ENCODE measurements at regions not wholly inside any gene's neighbourhood (a gene's known extent, or its start where the extent isn't known, plus 50 kb on each side); places are given as distances from the start of the nearest gene placed in this dataset.

- no peaks in the 10 kb centered on the region for H3K36me3 ChIP-seq (ENCODE audit: control insufficient read depth in 3 of 3, insufficient read depth in 3 of 3, low read length in 3 of 3)
- H3K27ac ChIP-seq (ENCODE audit: low read depth, low read length): no peak overlapping the region
- no peak overlapping the region for H3K9ac ChIP-seq (ENCODE audit: low read depth in 1 of 3, low read length in 3 of 3)
- no peak overlapping the region for H3K4me3 ChIP-seq (ENCODE audit: low read length in 3 of 3)
- H3K27me3 ChIP-seq (ENCODE audit: control insufficient read depth in 3 of 3, insufficient read depth in 3 of 3, low read length in 3 of 3): no peaks in the 10 kb centered on the region
- no peaks in the 10 kb centered on the region for H3K9me3 ChIP-seq (ENCODE audit: control insufficient read depth in 3 of 3, low read length in 3 of 3)
- H3K4me1 ChIP-seq (ENCODE audit: control insufficient read depth in 3 of 3, insufficient read depth in 3 of 3, low read length in 3 of 3): no peaks in the 10 kb centered on the region
Measured at GRCh38 chr5:7955476-7955875, 86.5 kb downstream of the MTRR start.

- Histone ChIP-seq H3K9me3 (ENCODE audit: control insufficient read depth in 3 of 3, low read length in 3 of 3) (no peaks in the 10 kb centered on the region), H3K27me3 (ENCODE audit: control insufficient read depth in 3 of 3, insufficient read depth in 3 of 3, low read length in 3 of 3) (no peaks in the 10 kb centered on the region), H3K9ac (ENCODE audit: low read depth in 1 of 3, low read length in 3 of 3) (no peak overlapping the region), H3K4me1 (ENCODE audit: control insufficient read depth in 3 of 3, insufficient read depth in 3 of 3, low read length in 3 of 3) (no peaks in the 10 kb centered on the region), H3K27ac (ENCODE audit: low read depth, low read length) (no peak overlapping the region), H3K4me3 (ENCODE audit: low read length in 3 of 3) (no peak overlapping the region), H3K36me3 (ENCODE audit: control insufficient read depth in 3 of 3, insufficient read depth in 3 of 3, low read length in 3 of 3) (no peaks in the 10 kb centered on the region)
Measured at GRCh38 chr5:7957329-7957728, 88.4 kb downstream of the MTRR start.

GRCh38 chr5:7960142-7960541 lies 91.2 kb downstream of the MTRR start:
- Histone ChIP-seq H3K9ac (ENCODE audit: low read depth in 1 of 3, low read length in 3 of 3) (no peak overlapping the region), H3K4me3 (ENCODE audit: low read length in 3 of 3) (no peak overlapping the region), H3K36me3 (ENCODE audit: control insufficient read depth in 3 of 3, insufficient read depth in 3 of 3, low read length in 3 of 3) (no peaks in the 10 kb centered on the region), H3K9me3 (ENCODE audit: control insufficient read depth in 3 of 3, low read length in 3 of 3) (no peaks in the 10 kb centered on the region), H3K27me3 (ENCODE audit: control insufficient read depth in 3 of 3, insufficient read depth in 3 of 3, low read length in 3 of 3) (no peaks in the 10 kb centered on the region), H3K4me1 (ENCODE audit: control insufficient read depth in 3 of 3, insufficient read depth in 3 of 3, low read length in 3 of 3) (no peaks in the 10 kb centered on the region), H3K27ac (ENCODE audit: low read depth, low read length) (no peak overlapping the region)

GRCh38 chr5:7961540-7961939 lies 92.6 kb downstream of the MTRR start:
- Histone ChIP-seq H3K36me3 (ENCODE audit: control insufficient read depth in 3 of 3, insufficient read depth in 3 of 3, low read length in 3 of 3) (no peaks in the 10 kb centered on the region), H3K9me3 (ENCODE audit: control insufficient read depth in 3 of 3, low read length in 3 of 3) (no peaks in the 10 kb centered on the region), H3K9ac (ENCODE audit: low read depth in 1 of 3, low read length in 3 of 3) (no peak overlapping the region), H3K4me3 (ENCODE audit: low read length in 3 of 3) (no peak overlapping the region), H3K27ac (ENCODE audit: low read depth, low read length) (no peak overlapping the region), H3K27me3 (ENCODE audit: control insufficient read depth in 3 of 3, insufficient read depth in 3 of 3, low read length in 3 of 3) (no peaks in the 10 kb centered on the region), H3K4me1 (ENCODE audit: control insufficient read depth in 3 of 3, insufficient read depth in 3 of 3, low read length in 3 of 3) (no peaks in the 10 kb centered on the region)

GRCh38 chr5:7970816-7971215 lies 101.9 kb downstream of the MTRR start:
- Histone ChIP-seq H3K9ac (ENCODE audit: low read depth in 1 of 3, low read length in 3 of 3) (no peak overlapping the region), H3K4me1 (ENCODE audit: control insufficient read depth in 3 of 3, insufficient read depth in 3 of 3, low read length in 3 of 3) (no peaks in the 10 kb centered on the region), H3K36me3 (ENCODE audit: control insufficient read depth in 3 of 3, insufficient read depth in 3 of 3, low read length in 3 of 3) (no peaks in the 10 kb centered on the region), H3K27ac (ENCODE audit: low read depth, low read length) (no peak overlapping the region), H3K4me3 (ENCODE audit: low read length in 3 of 3) (no peak overlapping the region), H3K27me3 (ENCODE audit: control insufficient read depth in 3 of 3, insufficient read depth in 3 of 3, low read length in 3 of 3) (no peaks in the 10 kb centered on the region), H3K9me3 (ENCODE audit: control insufficient read depth in 3 of 3, low read length in 3 of 3) (peaks cover 0 to 3% (median 3%) of the 10 kb centered on the region in 3 donors)

- peaks cover 0 to 3% (median 0%) of the 10 kb centered on the region in 3 donors for H3K9me3 ChIP-seq (ENCODE audit: control insufficient read depth in 3 of 3, low read length in 3 of 3)
- no peak overlapping the region for H3K27ac ChIP-seq (ENCODE audit: low read depth, low read length)
- no peaks in the 10 kb centered on the region for H3K36me3 ChIP-seq (ENCODE audit: control insufficient read depth in 3 of 3, insufficient read depth in 3 of 3, low read length in 3 of 3)
- H3K4me1 ChIP-seq (ENCODE audit: control insufficient read depth in 3 of 3, insufficient read depth in 3 of 3, low read length in 3 of 3): no peaks in the 10 kb centered on the region
- no peak overlapping the region for H3K9ac ChIP-seq (ENCODE audit: low read depth in 1 of 3, low read length in 3 of 3)
- no peaks in the 10 kb centered on the region for H3K27me3 ChIP-seq (ENCODE audit: control insufficient read depth in 3 of 3, insufficient read depth in 3 of 3, low read length in 3 of 3)
- no peak overlapping the region for H3K4me3 ChIP-seq (ENCODE audit: low read length in 3 of 3)
Measured at GRCh38 chr5:7976411-7977190, 107.7 kb downstream of the MTRR start.

GRCh38 chr5:7978114-7978513 lies 109.2 kb downstream of the MTRR start:
- H3K27ac ChIP-seq (ENCODE audit: low read depth, low read length): no peak overlapping the region
- H3K9ac ChIP-seq (ENCODE audit: low read depth in 1 of 3, low read length in 3 of 3): no peak overlapping the region
- H3K9me3 ChIP-seq (ENCODE audit: control insufficient read depth in 3 of 3, low read length in 3 of 3): no peaks in the 10 kb centered on the region
- no peaks in the 10 kb centered on the region for H3K4me1 ChIP-seq (ENCODE audit: control insufficient read depth in 3 of 3, insufficient read depth in 3 of 3, low read length in 3 of 3)
- H3K27me3 ChIP-seq (ENCODE audit: control insufficient read depth in 3 of 3, insufficient read depth in 3 of 3, low read length in 3 of 3): no peaks in the 10 kb centered on the region
- no peak overlapping the region for H3K4me3 ChIP-seq (ENCODE audit: low read length in 3 of 3)
- H3K36me3 ChIP-seq (ENCODE audit: control insufficient read depth in 3 of 3, insufficient read depth in 3 of 3, low read length in 3 of 3): no peaks in the 10 kb centered on the region

- H3K9me3 ChIP-seq (ENCODE audit: control insufficient read depth in 3 of 3, low read length in 3 of 3): no peaks in the 10 kb centered on the region
- H3K27me3 ChIP-seq (ENCODE audit: control insufficient read depth in 3 of 3, insufficient read depth in 3 of 3, low read length in 3 of 3): no peaks in the 10 kb centered on the region
- H3K4me3 ChIP-seq (ENCODE audit: low read length in 3 of 3): no peak overlapping the region
- H3K9ac ChIP-seq (ENCODE audit: low read depth in 1 of 3, low read length in 3 of 3): no peak overlapping the region
- H3K36me3 ChIP-seq (ENCODE audit: control insufficient read depth in 3 of 3, insufficient read depth in 3 of 3, low read length in 3 of 3): no peaks in the 10 kb centered on the region
- H3K4me1 ChIP-seq (ENCODE audit: control insufficient read depth in 3 of 3, insufficient read depth in 3 of 3, low read length in 3 of 3): no peaks in the 10 kb centered on the region
- H3K27ac ChIP-seq (ENCODE audit: low read depth, low read length): no peak overlapping the region
Measured at GRCh38 chr5:7978991-7979390, 110.0 kb downstream of the MTRR start.

GRCh38 chr5:7980881-7981280 lies 111.9 kb downstream of the MTRR start:
- no peaks in the 10 kb centered on the region for H3K9me3 ChIP-seq (ENCODE audit: control insufficient read depth in 3 of 3, low read length in 3 of 3)
- no peaks in the 10 kb centered on the region for H3K4me1 ChIP-seq (ENCODE audit: control insufficient read depth in 3 of 3, insufficient read depth in 3 of 3, low read length in 3 of 3)
- no peak overlapping the region for H3K4me3 ChIP-seq (ENCODE audit: low read length in 3 of 3)
- no peaks in the 10 kb centered on the region for H3K36me3 ChIP-seq (ENCODE audit: control insufficient read depth in 3 of 3, insufficient read depth in 3 of 3, low read length in 3 of 3)
- H3K27ac ChIP-seq (ENCODE audit: low read depth, low read length): no peak overlapping the region
- no peak overlapping the region for H3K9ac ChIP-seq (ENCODE audit: low read depth in 1 of 3, low read length in 3 of 3)
- no peaks in the 10 kb centered on the region for H3K27me3 ChIP-seq (ENCODE audit: control insufficient read depth in 3 of 3, insufficient read depth in 3 of 3, low read length in 3 of 3)

- Histone ChIP-seq H3K9me3 (ENCODE audit: control insufficient read depth in 3 of 3, low read length in 3 of 3) (no peaks in the 10 kb centered on the region), H3K27me3 (ENCODE audit: control insufficient read depth in 3 of 3, insufficient read depth in 3 of 3, low read length in 3 of 3) (no peaks in the 10 kb centered on the region), H3K4me3 (ENCODE audit: low read length in 3 of 3) (no peak overlapping the region), H3K27ac (ENCODE audit: low read depth, low read length) (no peak overlapping the region), H3K9ac (ENCODE audit: low read depth in 1 of 3, low read length in 3 of 3) (no peak overlapping the region), H3K4me1 (ENCODE audit: control insufficient read depth in 3 of 3, insufficient read depth in 3 of 3, low read length in 3 of 3) (no peaks in the 10 kb centered on the region), H3K36me3 (ENCODE audit: control insufficient read depth in 3 of 3, insufficient read depth in 3 of 3, low read length in 3 of 3) (no peaks in the 10 kb centered on the region)
Measured at GRCh38 chr5:7983433-7983832, 114.5 kb downstream of the MTRR start.

Measured in skeletal muscle tissue (tissue), 3 donors.